Fibroblast of skin of left biceps (primary cell): ENCODE measurements at regions not wholly inside any gene's neighbourhood (a gene's known extent, or its start where the extent isn't known, plus 50 kb on each side); places are given as distances from the start of the nearest gene placed in this dataset.
"Not testable (repeated sequence)": the region's sequence is repeated elsewhere in the genome, so short reads cannot be mapped to it uniquely, and the experiment has no call there.

Source experiments
- DNase-seq, 2 experiments: peaks; one replicate each; pipeline ENCODE4 v3.0.0-alpha.2; 2013; ENCODE audit warnings: low read depth in 2 of 2

- DNase-seq: no peak
Measured at GRCh38 chr13:55029280-55029679, 2000.7 kb downstream of the OLFM4 start.

- DNase-seq: no peak
Measured at GRCh38 chr13:55038230-55038629, 2009.6 kb downstream of the OLFM4 start.

GRCh38 chr13:55053891-55054550 lies 2025.4 kb downstream of the OLFM4 start:
- not testable (repeated sequence) for DNase-seq

GRCh38 chr13:55055666-55056065 lies 2027.1 kb downstream of the OLFM4 start:
- DNase-seq: not testable (repeated sequence)

GRCh38 chr13:55062662-55063061 lies 2034.0 kb downstream of the OLFM4 start:
- DNase-seq: no peak

- no peak for DNase-seq
Measured at GRCh38 chr13:55067946-55068345, 2039.3 kb downstream of the OLFM4 start.

GRCh38 chr13:55069746-55070145 lies 2041.1 kb downstream of the OLFM4 start:
- no peak for DNase-seq

- DNase-seq: no peak
Measured at GRCh38 chr13:55073000-55073399, 2044.4 kb downstream of the OLFM4 start.

- no peak for DNase-seq
Measured at GRCh38 chr13:55084630-55085029, 2056.0 kb downstream of the OLFM4 start.

GRCh38 chr13:55087085-55087484 lies 2053.6 kb upstream of the PRR20A start:
- DNase-seq: no peak

GRCh38 chr13:55090612-55091011 lies 2050.1 kb upstream of the PRR20A start:
- DNase-seq: no peak

- DNase-seq: no peak
Measured at GRCh38 chr13:55091172-55091571, 2049.5 kb upstream of the PRR20A start.

GRCh38 chr13:55106509-55106908 lies 2034.2 kb upstream of the PRR20A start:
- DNase-seq: no peak

GRCh38 chr13:55120631-55121030 lies 2020.1 kb upstream of the PRR20A start:
- no peak for DNase-seq

- no peak for DNase-seq
Measured at GRCh38 chr13:55155046-55155445, 1985.7 kb upstream of the PRR20A start.

GRCh38 chr13:55159765-55160164 lies 1981.0 kb upstream of the PRR20A start:
- DNase-seq: no peak

- no peak for DNase-seq
Measured at GRCh38 chr13:55160867-55161266, 1979.9 kb upstream of the PRR20A start.

- not testable (repeated sequence) for DNase-seq
Measured at GRCh38 chr13:55178582-55178981, 1962.1 kb upstream of the PRR20A start.

GRCh38 chr13:55190996-55191395 lies 1949.7 kb upstream of the PRR20A start:
- DNase-seq: no peak

- no peak for DNase-seq
Measured at GRCh38 chr13:55199134-55199533, 1941.6 kb upstream of the PRR20A start.

GRCh38 chr13:55214841-55215345 lies 1925.8 kb upstream of the PRR20A start:
- DNase-seq: no peak

- no peak for DNase-seq
Measured at GRCh38 chr13:55219538-55219937, 1921.2 kb upstream of the PRR20A start.

- DNase-seq: no peak
Measured at GRCh38 chr13:55229906-55230569, 1910.7 kb upstream of the PRR20A start.

- no peak for DNase-seq
Measured at GRCh38 chr13:55230570-55230908, 1910.2 kb upstream of the PRR20A start.
